ENCODE measurements at regions not wholly inside any gene's neighbourhood (a gene's known extent, or its start where the extent isn't known, plus 50 kb on each side); places are given as distances from the start of the nearest gene placed in this dataset.

GRCh38 chr9:24382566-24382965 is 163.1 kb downstream of the IZUMO3 start:
- TF ChIP-seq, protein P1, sequence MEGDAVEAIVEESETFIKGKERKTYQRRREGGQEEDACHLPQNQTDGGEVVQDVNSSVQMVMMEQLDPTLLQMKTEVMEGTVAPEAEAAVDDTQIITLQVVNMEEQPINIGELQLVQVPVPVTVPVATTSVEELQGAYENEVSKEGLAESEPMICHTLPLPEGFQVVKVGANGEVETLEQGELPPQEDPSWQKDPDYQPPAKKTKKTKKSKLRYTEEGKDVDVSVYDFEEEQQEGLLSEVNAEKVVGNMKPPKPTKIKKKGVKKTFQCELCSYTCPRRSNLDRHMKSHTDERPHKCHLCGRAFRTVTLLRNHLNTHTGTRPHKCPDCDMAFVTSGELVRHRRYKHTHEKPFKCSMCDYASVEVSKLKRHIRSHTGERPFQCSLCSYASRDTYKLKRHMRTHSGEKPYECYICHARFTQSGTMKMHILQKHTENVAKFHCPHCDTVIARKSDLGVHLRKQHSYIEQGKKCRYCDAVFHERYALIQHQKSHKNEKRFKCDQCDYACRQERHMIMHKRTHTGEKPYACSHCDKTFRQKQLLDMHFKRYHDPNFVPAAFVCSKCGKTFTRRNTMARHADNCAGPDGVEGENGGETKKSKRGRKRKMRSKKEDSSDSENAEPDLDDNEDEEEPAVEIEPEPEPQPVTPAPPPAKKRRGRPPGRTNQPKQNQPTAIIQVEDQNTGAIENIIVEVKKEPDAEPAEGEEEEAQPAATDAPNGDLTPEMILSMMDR (IDR thresholded peaks at IDR 0.05) = no peak
- no peak for TF ChIP-seq POLR2AphosphoS5 (IDR thresholded peaks at IDR 0.05)
- TF ChIP-seq POLR2A (IDR thresholded peaks at IDR 0.05; ENCODE audit: low read depth) = no peak
